HEK293 (cell line): ENCODE measurements at regions not wholly inside any gene's neighbourhood (a gene's known extent, or its start where the extent isn't known, plus 50 kb on each side); places are given as distances from the start of the nearest gene placed in this dataset.

Experiments used
- CTCF ChIA-PET: fragments of 350-600 bp; formaldehyde crosslinking; extraction: SDS; loops from one replicate; lab custom pipeline; 2021; ENCODE audit warnings: antibody characterized with exemption; lab: Yijun Ruan, JAX
- POLR2A ChIA-PET: fragments of 300-600 bp; formaldehyde crosslinking; extraction: SDS; loops from one replicate; lab custom pipeline; 2020; ENCODE audit warnings: antibody characterized with exemption, inconsistent platforms; lab: Yijun Ruan, JAX
- H3K27ac ChIP-seq: fragments of 200-500 bp; sonication (Bioruptor generic); 2 replicates; pipeline ENCODE4 v1.5.1; 2014; ENCODE audit warnings: low read depth, low read length, control low read depth, inconsistent platforms; ENCODE audit errors: extremely low read depth
- H3K36me3 ChIP-seq, 2 experiments: fragments of 200-500 bp in 1 of 2; sonication (Bioruptor generic) in 1 of 2; 1 replicate in 1 of 2; 2 replicates in 1 of 2; pipeline ENCODE4 v1.5.1; 2014 to 2017; ENCODE audit warnings: inconsistent platforms in 2 of 2, low read length in 2 of 2; ENCODE audit not compliant: control insufficient read depth in 2 of 2, insufficient read depth in 1 of 2
- H3K4me1 ChIP-seq: fragments of 200-500 bp; sonication (Bioruptor generic); 2 replicates; pipeline ENCODE4 v1.5.1; 2014; ENCODE audit warnings: mild to moderate bottlenecking, low read length, inconsistent platforms; ENCODE audit not compliant: control insufficient read depth, insufficient read depth
- H3K4me3 ChIP-seq: 2 replicates; pipeline ENCODE4 v1.5.1; 2011; ENCODE audit warnings: low read depth, mild to moderate bottlenecking, control low read depth, low read length, moderate library complexity
- H3K9me3 ChIP-seq: fragments of 200-500 bp; sonication (Bioruptor generic); 2 replicates; pipeline ENCODE4 v1.5.1; 2014; ENCODE audit warnings: low read depth, low read length, inconsistent platforms; ENCODE audit not compliant: control insufficient read depth, insufficient read depth
- KLF7 ChIP-seq: fragments of 450-650 bp; formaldehyde crosslinking; IDR thresholded peaks from 2 replicates; pipeline ENCODE4 v1.5.1; 2016; ENCODE audit warnings: missing biosample characterization, missing genetic modification characterization, borderline replicate concordance
- MZF1 ChIP-seq: fragments of 450-650 bp; formaldehyde crosslinking; IDR thresholded peaks from 2 replicates; pipeline ENCODE4 v1.5.1; 2017; ENCODE audit warnings: missing biosample characterization, missing genetic modification characterization, borderline replicate concordance
- PATZ1 ChIP-seq: fragments of 450-650 bp; formaldehyde crosslinking; IDR thresholded peaks from 2 replicates; pipeline ENCODE4 v1.5.1; 2016; ENCODE audit warnings: missing biosample characterization, missing genetic modification characterization
- SP2 ChIP-seq: fragments of 450-650 bp; formaldehyde crosslinking; IDR thresholded peaks from 2 replicates; pipeline ENCODE4 v1.5.1; 2016; ENCODE audit warnings: missing biosample characterization, missing genetic modification characterization
- ZBTB11 ChIP-seq: fragments of 450-650 bp; formaldehyde crosslinking; conservative IDR thresholded peaks from 2 replicates; pipeline ENCODE4 v1.5.1; 2016; ENCODE audit warnings: low read depth, missing biosample characterization, missing genetic modification characterization
- ZBTB17 ChIP-seq: fragments of 450-650 bp; formaldehyde crosslinking; IDR thresholded peaks from 2 replicates; pipeline ENCODE4 v1.5.1; 2016; ENCODE audit warnings: missing biosample characterization, missing genetic modification characterization
- ZBTB20 ChIP-seq: fragments of 450-650 bp; formaldehyde crosslinking; IDR thresholded peaks from 2 replicates; pipeline ENCODE4 v1.5.1; 2016; ENCODE audit warnings: missing biosample characterization, missing genetic modification characterization
- ZNF132 ChIP-seq: fragments of 450-650 bp; formaldehyde crosslinking; IDR thresholded peaks from 2 replicates; pipeline ENCODE4 v1.5.1; 2017; ENCODE audit warnings: missing biosample characterization, missing genetic modification characterization, borderline replicate concordance
- ZNF2 ChIP-seq: fragments of 450-650 bp; formaldehyde crosslinking; IDR thresholded peaks from 2 replicates; pipeline ENCODE4 v1.5.1; 2016; ENCODE audit warnings: missing biosample characterization, missing genetic modification characterization
- ZNF280C ChIP-seq: fragments of 450-650 bp; formaldehyde crosslinking; IDR thresholded peaks from 2 replicates; pipeline ENCODE4 v1.5.1; 2016; ENCODE audit warnings: missing biosample characterization, missing genetic modification characterization
- ZNF398 ChIP-seq: fragments of 450-650 bp; formaldehyde crosslinking; IDR thresholded peaks from 2 replicates; pipeline ENCODE4 v1.5.1; 2017; ENCODE audit warnings: missing biosample characterization, missing genetic modification characterization
- ZNF558 ChIP-seq: fragments of 450-650 bp; formaldehyde crosslinking; IDR thresholded peaks from 2 replicates; pipeline ENCODE4 v1.5.1; 2016; ENCODE audit warnings: missing biosample characterization, missing genetic modification characterization
- ZNF624 ChIP-seq: fragments of 450-650 bp; formaldehyde crosslinking; IDR thresholded peaks from 2 replicates; pipeline ENCODE4 v1.5.1; 2017; ENCODE audit warnings: missing biosample characterization, missing genetic modification characterization
- ZNF626 ChIP-seq: fragments of 450-650 bp; sonication (Bioruptor Pico); formaldehyde crosslinking; IDR thresholded peaks from 2 replicates; pipeline ENCODE4 v1.5.1; 2018; ENCODE audit warnings: missing biosample characterization, missing genetic modification characterization, inconsistent platforms
- ZNF658 ChIP-seq: fragments of 450-650 bp; formaldehyde crosslinking; IDR thresholded peaks from 2 replicates; pipeline ENCODE4; 2016; ENCODE audit warnings: missing biosample characterization, missing genetic modification characterization
- ZSCAN18 ChIP-seq: fragments of 450-650 bp; formaldehyde crosslinking; IDR thresholded peaks from 2 replicates; pipeline ENCODE4 v1.5.1; 2016; ENCODE audit warnings: missing biosample characterization, missing genetic modification characterization
- ZSCAN30 ChIP-seq: fragments of 450-650 bp; IDR thresholded peaks from 2 replicates; pipeline ENCODE4 v1.5.1; 2018; ENCODE audit warnings: missing biosample characterization, mild to moderate bottlenecking, missing genetic modification characterization, moderate library complexity

GRCh38 chr7:17078298-17078697 is 196.5 kb upstream of the AGR3 start:
- Histone ChIP-seq H3K27ac (no peak overlapping the region), H3K4me1 (no peaks in the 10 kb centered on the region), H3K4me3 (no peak overlapping the region), H3K9me3 (no peaks in the 10 kb centered on the region), H3K36me3 (no peaks in the 10 kb centered on the region)
- POLR2A ChIA-PET, result no interaction called here
- no peak for TF ChIP-seq ZNF658 (tag by site-specific recombination)
- TF ChIP-seq ZNF132 (tag by site-specific recombination), result no peak
- TF ChIP-seq ZBTB17 (tag by site-specific recombination), result no peak
- TF ChIP-seq ZNF558 (tag by site-specific recombination), result no peak
- TF ChIP-seq ZNF2 (tag by site-specific recombination), result no peak
- no peak for TF ChIP-seq PATZ1 (tag by site-specific recombination)
- CTCF ChIA-PET, result no interaction called here

- POLR2A ChIA-PET, result no interaction called here
- Histone ChIP-seq H3K27ac (no peak overlapping the region), H3K4me1 (no peaks in the 10 kb centered on the region)
- no peak for TF ChIP-seq ZNF280C (tag by site-specific recombination)
- TF ChIP-seq ZNF558 (tag by site-specific recombination), result peak; percentile 90
- TF ChIP-seq, all 188 proteins: peak for 1
- no peaks in the 10 kb centered on the region for H3K36me3 ChIP-seq
- no peak overlapping the region for H3K4me3 ChIP-seq
- CTCF ChIA-PET, result interaction anchor here (0.7 kb wide), 2 partner anchors 183 to 448 kb away, joined by 3 read pairs; no protein-coding TSS in a partner anchor
- no peaks in the 10 kb centered on the region for H3K9me3 ChIP-seq
Measured at GRCh38 chr7:17083392-17084165, 201.8 kb upstream of the AGR3 start.

GRCh38 chr7:17084166-17084475 is 202.3 kb upstream of the AGR3 start:
- ChIA-PET CTCF (interaction anchor here (0.7 kb wide), 2 partner anchors 184 to 447 kb away, joined by 3 read pairs; no protein-coding TSS in a partner anchor), POLR2A (no interaction called here)
- no peaks in the 10 kb centered on the region for H3K9me3 ChIP-seq
- H3K4me3 ChIP-seq, result no peak overlapping the region
- H3K36me3 ChIP-seq, result no peaks in the 10 kb centered on the region
- no peak overlapping the region for H3K27ac ChIP-seq
- H3K4me1 ChIP-seq, result no peaks in the 10 kb centered on the region
- TF ChIP-seq ZNF626 (no peak), MZF1 (no peak), ZSCAN30 (tag by site-specific recombination) (no peak), KLF7 (tag by site-specific recombination) (no peak), ZNF624 (tag by site-specific recombination) (no peak), ZSCAN18 (tag by site-specific recombination) (no peak), SP2 (tag by site-specific recombination) (no peak), ZNF398 (tag by site-specific recombination) (no peak), ZBTB11 (tag by site-specific recombination) (no peak), ZBTB20 (tag by site-specific recombination) (no peak)
